Stimulated activated naive CD8-positive, alpha-beta T cell treated with anti-CD3 and anti-CD28 coated beads, Interleukin-15, Interleukin-2, amounts not matched to agents 100 ng/mL and 50 ng/mL, for 24 hours (primary cell): ENCODE measurements at regions not wholly inside any gene's neighbourhood (a gene's known extent, or its start where the extent isn't known, plus 50 kb on each side); places are given as distances from the start of the nearest gene placed in this dataset.
"Not testable (repeated sequence)": the region's sequence is repeated elsewhere in the genome, so short reads cannot be mapped to it uniquely, and the experiment has no call there.

Source experiments
- H3K27ac Mint-ChIP-seq: one replicate; pipeline ENCODE4 v1.8.0; 2021; ENCODE audit warnings: mild to moderate bottlenecking, mixed read lengths
- H3K27me3 Mint-ChIP-seq: one replicate; pipeline ENCODE4 v1.8.0; 2021; ENCODE audit warnings: mixed read lengths
- H3K36me3 Mint-ChIP-seq: one replicate; pipeline ENCODE4 v1.8.0; 2021; ENCODE audit warnings: low read depth, mixed read lengths
- H3K4me1 Mint-ChIP-seq: one replicate; pipeline ENCODE4 v1.8.0; 2021; ENCODE audit warnings: low read depth, mixed read lengths
- H3K4me3 Mint-ChIP-seq: one replicate; pipeline ENCODE4 v1.8.0; 2021; ENCODE audit warnings: mild to moderate bottlenecking, mixed read lengths
- H3K9me3 Mint-ChIP-seq: one replicate; pipeline ENCODE4 v1.8.0; 2021; ENCODE audit warnings: mixed read lengths

GRCh38 chr2:173552531-173552930, 197.9 kb downstream of the CDCA7 start:
- Mint-ChIP-seq H3K27ac (no peak overlapping the region), H3K36me3 (no peaks in the 10 kb centered on the region), H3K27me3 (peaks cover 20% of the 10 kb centered on the region), H3K9me3 (no peaks in the 10 kb centered on the region), H3K4me3 (no peak overlapping the region), H3K4me1 (no peaks in the 10 kb centered on the region)

- no peaks in the 10 kb centered on the region for H3K4me1 Mint-ChIP-seq
- peaks cover 16% of the 10 kb centered on the region for H3K27me3 Mint-ChIP-seq
- no peaks in the 10 kb centered on the region for H3K36me3 Mint-ChIP-seq
- no peak overlapping the region for H3K4me3 Mint-ChIP-seq
- no peaks in the 10 kb centered on the region for H3K9me3 Mint-ChIP-seq
- no peak overlapping the region for H3K27ac Mint-ChIP-seq
Measured at GRCh38 chr2:173553593-173553992, 198.9 kb downstream of the CDCA7 start.

GRCh38 chr2:173555833-173556232, 201.2 kb downstream of the CDCA7 start:
- no peaks in the 10 kb centered on the region for H3K9me3 Mint-ChIP-seq
- H3K4me3 Mint-ChIP-seq, result no peak overlapping the region
- H3K27me3 Mint-ChIP-seq, result peaks cover 18% of the 10 kb centered on the region
- H3K27ac Mint-ChIP-seq, result no peak overlapping the region
- H3K36me3 Mint-ChIP-seq, result no peaks in the 10 kb centered on the region
- H3K4me1 Mint-ChIP-seq, result no peaks in the 10 kb centered on the region

- peaks cover 18% of the 10 kb centered on the region for H3K27me3 Mint-ChIP-seq
- no peak overlapping the region for H3K27ac Mint-ChIP-seq
- H3K9me3 Mint-ChIP-seq, result no peaks in the 10 kb centered on the region
- no peaks in the 10 kb centered on the region for H3K36me3 Mint-ChIP-seq
- H3K4me3 Mint-ChIP-seq, result no peak overlapping the region
- H3K4me1 Mint-ChIP-seq, result no peaks in the 10 kb centered on the region
Measured at GRCh38 chr2:173556816-173557215, 202.1 kb downstream of the CDCA7 start.

- H3K27ac Mint-ChIP-seq, result no peak overlapping the region
- H3K4me1 Mint-ChIP-seq, result no peaks in the 10 kb centered on the region
- H3K9me3 Mint-ChIP-seq, result peaks cover under 1% of the 10 kb centered on the region
- no peaks in the 10 kb centered on the region for H3K36me3 Mint-ChIP-seq
- no peak overlapping the region for H3K4me3 Mint-ChIP-seq
- peaks cover 20% of the 10 kb centered on the region for H3K27me3 Mint-ChIP-seq
Measured at GRCh38 chr2:173557497-173557896, 202.8 kb downstream of the CDCA7 start.

GRCh38 chr2:173567493-173567892, 212.8 kb downstream of the CDCA7 start:
- no peak overlapping the region for H3K27ac Mint-ChIP-seq
- no peaks in the 10 kb centered on the region for H3K36me3 Mint-ChIP-seq
- H3K4me3 Mint-ChIP-seq, result no peak overlapping the region
- H3K4me1 Mint-ChIP-seq, result peaks cover 3% of the 10 kb centered on the region
- H3K9me3 Mint-ChIP-seq, result peaks cover 4% of the 10 kb centered on the region
- H3K27me3 Mint-ChIP-seq, result peaks cover 20% of the 10 kb centered on the region

- Mint-ChIP-seq H3K27me3 (peaks cover 14% of the 10 kb centered on the region), H3K4me3 (no peak overlapping the region), H3K36me3 (no peaks in the 10 kb centered on the region), H3K4me1 (peaks cover 3% of the 10 kb centered on the region), H3K9me3 (no peaks in the 10 kb centered on the region), H3K27ac (no peak overlapping the region)
Measured at GRCh38 chr2:173568054-173568453, 213.4 kb downstream of the CDCA7 start.

GRCh38 chr2:173571021-173571821, 216.5 kb downstream of the CDCA7 start:
- Mint-ChIP-seq H3K27ac (no peak overlapping the region), H3K36me3 (no peaks in the 10 kb centered on the region), H3K27me3 (peaks cover 11% of the 10 kb centered on the region), H3K9me3 (peaks cover 5% of the 10 kb centered on the region), H3K4me1 (peaks cover 3% of the 10 kb centered on the region), H3K4me3 (no peak overlapping the region)

- Mint-ChIP-seq H3K4me3 (no peak overlapping the region), H3K27ac (no peak overlapping the region), H3K27me3 (peaks cover 11% of the 10 kb centered on the region), H3K4me1 (peaks cover 3% of the 10 kb centered on the region), H3K36me3 (no peaks in the 10 kb centered on the region), H3K9me3 (peaks cover 5% of the 10 kb centered on the region)
Measured at GRCh38 chr2:173571887-173572680, 217.4 kb downstream of the CDCA7 start.

- Mint-ChIP-seq H3K4me3 (no peak overlapping the region), H3K9me3 (peaks cover 5% of the 10 kb centered on the region), H3K36me3 (no peaks in the 10 kb centered on the region), H3K4me1 (peaks cover 3% of the 10 kb centered on the region), H3K27ac (no peak overlapping the region), H3K27me3 (peaks cover 11% of the 10 kb centered on the region)
Measured at GRCh38 chr2:173572848-173573247, 218.2 kb downstream of the CDCA7 start.

- H3K27ac Mint-ChIP-seq, H3K9me3 Mint-ChIP-seq, H3K4me1 Mint-ChIP-seq, H3K36me3 Mint-ChIP-seq, H3K4me3 Mint-ChIP-seq: not testable (repeated sequence)
- H3K27me3 Mint-ChIP-seq, result peaks cover 11% of the 10 kb centered on the region
Measured at GRCh38 chr2:173573782-173574181, 219.1 kb downstream of the CDCA7 start.

- peaks cover 11% of the 10 kb centered on the region for H3K27me3 Mint-ChIP-seq
- H3K36me3 Mint-ChIP-seq, result no peaks in the 10 kb centered on the region
- peaks cover 3% of the 10 kb centered on the region for H3K4me1 Mint-ChIP-seq
- H3K9me3 Mint-ChIP-seq, result peaks cover 5% of the 10 kb centered on the region
- no peak overlapping the region for H3K4me3 Mint-ChIP-seq
- no peak overlapping the region for H3K27ac Mint-ChIP-seq
Measured at GRCh38 chr2:173574324-173575112, 219.8 kb downstream of the CDCA7 start.

- Mint-ChIP-seq H3K27ac (no peak overlapping the region), H3K4me1 (no peaks in the 10 kb centered on the region), H3K27me3 (peaks cover 9% of the 10 kb centered on the region), H3K9me3 (peaks cover 5% of the 10 kb centered on the region), H3K36me3 (no peaks in the 10 kb centered on the region), H3K4me3 (no peak overlapping the region)
Measured at GRCh38 chr2:173578404-173579107, 223.9 kb downstream of the CDCA7 start.

- Mint-ChIP-seq H3K27ac (no peak overlapping the region), H3K4me3 (no peak overlapping the region), H3K4me1 (no peaks in the 10 kb centered on the region), H3K9me3 (peaks cover 5% of the 10 kb centered on the region), H3K27me3 (peaks cover 9% of the 10 kb centered on the region), H3K36me3 (no peaks in the 10 kb centered on the region)
Measured at GRCh38 chr2:173580351-173580750, 225.7 kb downstream of the CDCA7 start.
